MCF 10A (cell line): ENCODE measurements at regions not wholly inside any gene's neighbourhood (a gene's known extent, or its start where the extent isn't known, plus 50 kb on each side); places are given as distances from the start of the nearest gene placed in this dataset.

Experiments used
- BruUV-seq: library from RNA; stranded (reverse); fragments of 400-500 nt; replicated peaks from 2 replicates; lab custom pipeline; 2021; lab: Mats Ljungman, UMichigan
- CTCF ChIA-PET: fragments of 300-600 bp; sonication (Branson Sonifier 250); formaldehyde crosslinking; extraction: SDS; loops from one replicate; lab custom pipeline; 2021; ENCODE audit warnings: antibody characterized with exemption, inconsistent platforms; lab: Yijun Ruan, JAX
- POLR2A ChIA-PET: fragments of 300-600, 350-650 bp; sonication (Branson Sonifier 250); formaldehyde crosslinking; extraction: SDS; loops from one replicate; lab custom pipeline; 2020; ENCODE audit warnings: antibody characterized with exemption, inconsistent platforms; lab: Yijun Ruan, JAX
- DNase-seq: peaks from one replicate; pipeline ENCODE4 v3.0.0-alpha.2; 2018; ENCODE audit not compliant: unreplicated experiment
- H3K27ac Mint-ChIP-seq: one replicate; pipeline ENCODE4 v1.8.0; 2022; ENCODE audit warnings: mild to moderate bottlenecking, low read depth, mixed read lengths; ENCODE audit not compliant: unreplicated experiment
- H3K27me3 Mint-ChIP-seq: one replicate; pipeline ENCODE4 v1.8.0; 2022; ENCODE audit warnings: mixed read lengths; ENCODE audit not compliant: insufficient read depth, unreplicated experiment
- H3K36me3 Mint-ChIP-seq: one replicate; pipeline ENCODE4 v1.8.0; 2022; ENCODE audit warnings: mild to moderate bottlenecking, moderate library complexity, mixed read lengths; ENCODE audit not compliant: insufficient read depth, unreplicated experiment
- H3K4me1 Mint-ChIP-seq: one replicate; pipeline ENCODE4 v1.8.0; 2022; ENCODE audit warnings: mixed read lengths; ENCODE audit not compliant: insufficient read depth, unreplicated experiment
- H3K4me3 Mint-ChIP-seq: one replicate; pipeline ENCODE4 v1.8.0; 2022; ENCODE audit warnings: mild to moderate bottlenecking, moderate library complexity, mixed read lengths; ENCODE audit not compliant: unreplicated experiment
- H3K9me3 Mint-ChIP-seq: one replicate; pipeline ENCODE4 v1.8.0; 2022; ENCODE audit warnings: mixed read lengths; ENCODE audit not compliant: unreplicated experiment
- intact Hi-C: fragments of 100-400 bp; cut with micrococcal nuclease; formaldehyde crosslinking; loops from 2 replicates; pipeline ENCODE4 v1.14.1; 2022
- TF ChIP-seq, protein P1 (sequence below): fragments of 200-600 bp; IDR thresholded peaks from one replicate; pipeline ENCODE4 v1.8.0; 2022; ENCODE audit warnings: antibody characterized with exemption, mild to moderate bottlenecking; ENCODE audit not compliant: unreplicated experiment

DNA sequence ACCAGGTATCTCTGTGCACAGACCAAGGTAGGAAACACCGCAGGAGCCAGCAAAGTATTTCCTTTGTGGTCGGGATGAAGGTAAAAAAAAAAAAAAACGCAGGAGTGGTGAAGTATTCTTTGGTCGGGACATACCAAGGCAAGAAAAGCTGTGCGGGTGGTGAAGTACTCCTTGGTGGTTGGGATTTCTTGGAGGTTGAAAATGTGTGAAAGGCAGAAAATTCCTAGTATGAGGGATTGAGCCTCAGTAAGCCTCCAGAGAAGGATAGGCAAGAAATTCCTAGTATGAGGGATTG lies 802.6 kb downstream of the PLA2G4A start:
- POLR2A ChIA-PET: no interaction called here
- no peaks in the 10 kb centered on the region for H3K27me3 Mint-ChIP-seq
- H3K36me3 Mint-ChIP-seq: no peaks in the 10 kb centered on the region
- intact Hi-C loops: no loop called here
- BruUV-seq: no TSS peak
- no peak overlapping the region for H3K27ac Mint-ChIP-seq
- CTCF ChIA-PET: no interaction called here
- H3K4me3 Mint-ChIP-seq: no peak overlapping the region
- TF ChIP-seq, protein P1, sequence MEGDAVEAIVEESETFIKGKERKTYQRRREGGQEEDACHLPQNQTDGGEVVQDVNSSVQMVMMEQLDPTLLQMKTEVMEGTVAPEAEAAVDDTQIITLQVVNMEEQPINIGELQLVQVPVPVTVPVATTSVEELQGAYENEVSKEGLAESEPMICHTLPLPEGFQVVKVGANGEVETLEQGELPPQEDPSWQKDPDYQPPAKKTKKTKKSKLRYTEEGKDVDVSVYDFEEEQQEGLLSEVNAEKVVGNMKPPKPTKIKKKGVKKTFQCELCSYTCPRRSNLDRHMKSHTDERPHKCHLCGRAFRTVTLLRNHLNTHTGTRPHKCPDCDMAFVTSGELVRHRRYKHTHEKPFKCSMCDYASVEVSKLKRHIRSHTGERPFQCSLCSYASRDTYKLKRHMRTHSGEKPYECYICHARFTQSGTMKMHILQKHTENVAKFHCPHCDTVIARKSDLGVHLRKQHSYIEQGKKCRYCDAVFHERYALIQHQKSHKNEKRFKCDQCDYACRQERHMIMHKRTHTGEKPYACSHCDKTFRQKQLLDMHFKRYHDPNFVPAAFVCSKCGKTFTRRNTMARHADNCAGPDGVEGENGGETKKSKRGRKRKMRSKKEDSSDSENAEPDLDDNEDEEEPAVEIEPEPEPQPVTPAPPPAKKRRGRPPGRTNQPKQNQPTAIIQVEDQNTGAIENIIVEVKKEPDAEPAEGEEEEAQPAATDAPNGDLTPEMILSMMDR: no peak
- DNase-seq: no peak
- H3K9me3 Mint-ChIP-seq: peaks cover 22% of the 10 kb centered on the region
- H3K4me1 Mint-ChIP-seq: peaks cover 10% of the 10 kb centered on the region

DNA sequence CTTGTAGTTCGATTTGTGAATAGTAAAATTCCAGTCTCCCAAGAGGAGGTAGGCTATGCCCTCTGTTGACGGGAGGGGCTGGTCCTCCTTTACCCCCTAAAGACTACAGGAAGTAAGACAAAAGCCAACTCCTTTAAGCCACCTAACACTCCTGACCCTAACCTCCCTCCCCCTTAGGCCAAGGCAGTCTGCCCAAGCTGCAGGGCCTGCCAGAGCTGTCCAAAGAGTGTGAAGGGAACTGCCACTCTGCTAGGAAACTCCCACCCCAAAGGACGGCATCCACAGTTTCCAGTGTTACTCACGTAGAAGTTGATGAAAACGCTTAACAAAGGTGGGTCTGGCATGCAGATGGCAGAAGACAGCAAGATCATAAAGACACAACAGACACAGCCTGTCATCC lies 803.2 kb downstream of the PLA2G4A start:
- peaks cover 6% of the 10 kb centered on the region for H3K4me1 Mint-ChIP-seq
- POLR2A ChIA-PET: no interaction called here
- no peak overlapping the region for H3K4me3 Mint-ChIP-seq
- no peak for DNase-seq
- H3K9me3 Mint-ChIP-seq: peaks cover 26% of the 10 kb centered on the region
- TF ChIP-seq, protein P1: no peak
- CTCF ChIA-PET: no interaction called here
- H3K27ac Mint-ChIP-seq: no peak overlapping the region
- intact Hi-C loops: no loop called here
- H3K27me3 Mint-ChIP-seq: no peaks in the 10 kb centered on the region
- BruUV-seq: no TSS peak
- H3K36me3 Mint-ChIP-seq: no peaks in the 10 kb centered on the region

DNA sequence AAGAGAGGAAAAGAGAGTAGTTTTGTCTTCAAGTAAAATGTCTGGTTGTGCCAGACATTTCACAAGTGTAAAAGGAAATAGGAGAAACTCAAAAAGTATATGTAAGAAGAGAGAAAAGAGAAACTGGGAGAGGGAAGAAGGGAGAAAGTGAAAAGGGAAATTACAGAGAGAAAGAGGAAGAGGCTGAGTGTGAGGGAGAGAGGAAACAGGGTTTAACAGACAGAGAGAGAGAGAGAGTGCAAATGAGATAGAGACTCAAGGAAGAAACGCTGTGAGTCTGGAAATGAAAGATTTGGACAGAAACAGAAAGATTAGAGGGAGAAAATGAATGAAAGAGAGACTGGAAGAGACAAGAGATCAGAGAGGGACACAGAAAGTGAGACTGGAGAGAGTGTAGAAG lies 806.2 kb downstream of the PLA2G4A start:
- Mint-ChIP-seq H3K27me3 (no peaks in the 10 kb centered on the region), H3K4me3 (no peak overlapping the region), H3K9me3 (peaks cover 40% of the 10 kb centered on the region), H3K36me3 (no peaks in the 10 kb centered on the region), H3K27ac (no peak overlapping the region), H3K4me1 (peaks cover 5% of the 10 kb centered on the region)
- intact Hi-C loops: no loop called here
- no peak for DNase-seq
- BruUV-seq: no TSS peak
- CTCF ChIA-PET: no interaction called here
- POLR2A ChIA-PET: interaction anchor here (0.6 kb wide), 1 partner anchor 26 kb away, joined by 3 read pairs; no protein-coding TSS in a partner anchor
- TF ChIP-seq, protein P1: no peak

DNA sequence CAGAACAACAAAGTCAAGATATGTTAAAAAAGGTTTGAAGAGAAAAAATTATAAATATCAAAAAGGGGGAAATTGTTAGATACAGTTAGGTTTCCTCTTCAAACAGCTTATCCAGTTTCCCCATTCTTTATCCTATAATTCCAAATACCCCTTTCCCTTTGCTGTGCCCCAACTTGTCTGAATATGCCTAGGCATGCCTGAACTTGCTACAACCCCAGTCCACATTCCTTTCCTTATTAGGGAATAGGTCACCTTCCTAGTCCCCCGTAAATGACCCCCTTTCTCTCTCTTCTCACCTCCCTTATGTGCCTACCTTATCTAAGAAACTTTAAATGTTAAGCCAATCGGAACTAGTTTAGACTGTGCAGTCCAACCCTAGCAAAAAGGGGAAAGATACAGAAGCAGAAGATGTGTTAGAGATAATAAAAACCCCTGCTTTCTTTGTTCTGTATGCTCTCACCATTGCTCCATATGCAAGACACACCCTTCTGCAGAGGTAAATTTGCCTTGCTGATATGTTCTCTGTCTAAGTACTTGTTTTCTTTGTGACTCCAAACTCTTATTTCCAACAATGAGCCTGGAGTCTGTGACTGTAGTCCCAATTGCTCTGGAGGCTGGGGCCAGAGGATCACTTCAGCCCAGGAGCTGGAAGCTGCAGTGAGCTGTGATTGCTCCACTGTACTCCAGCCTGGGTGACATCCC lies 810.1 kb downstream of the PLA2G4A start:
- H3K27ac Mint-ChIP-seq: peak overlapping the region; percentile 73
- intact Hi-C loops: no loop called here
- CTCF ChIA-PET: interaction anchor here (0.8 kb wide), 1 partner anchor 163 kb away, joined by 3 read pairs; no protein-coding TSS in a partner anchor
- no TSS peak for BruUV-seq
- TF ChIP-seq, protein P1: no peak
- POLR2A ChIA-PET: no interaction called here
- H3K9me3 Mint-ChIP-seq: peaks cover 19% of the 10 kb centered on the region
- peaks cover 17% of the 10 kb centered on the region for H3K4me1 Mint-ChIP-seq
- no peaks in the 10 kb centered on the region for H3K36me3 Mint-ChIP-seq
- no peaks in the 10 kb centered on the region for H3K27me3 Mint-ChIP-seq
- no peak for DNase-seq
- H3K4me3 Mint-ChIP-seq: no peak overlapping the region
